ENCODE measurements at regions not wholly inside any gene's neighbourhood (a gene's known extent, or its start where the extent isn't known, plus 50 kb on each side); places are given as distances from the start of the nearest gene placed in this dataset.

GRCh38 chr15:93159930-93160329 is 70.9 kb upstream of the RGMA start:
- no peak for TF ChIP-seq ZNF224 (CRISPR knock-in tag; IDR thresholded peaks at IDR 0.05)
- TF ChIP-seq JUND (IDR thresholded peaks at IDR 0.05; ENCODE audit: borderline replicate concordance, low read depth, low read length) = no peak
- no peak for TF ChIP-seq JUND (tag; IDR thresholded peaks at IDR 0.05; ENCODE audit: borderline replicate concordance, low read depth, low read length)
- TF ChIP-seq ZNF445 (CRISPR knock-in tag; IDR thresholded peaks at IDR 0.05; ENCODE audit: low read depth) = no peak
- no peak for TF ChIP-seq PPARD (CRISPR knock-in tag; IDR thresholded peaks at IDR 0.05)
- TF ChIP-seq BCOR (IDR thresholded peaks at IDR 0.05) = no peak
- TF ChIP-seq STAT5A (IDR thresholded peaks at IDR 0.05; ENCODE audit: borderline replicate concordance, low read length) = no peak
- TF ChIP-seq ZNF143 (CRISPR knock-in tag; IDR thresholded peaks at IDR 0.05) = no peak
- TF ChIP-seq FOXA1 (IDR thresholded peaks at IDR 0.05; ENCODE audit: borderline replicate concordance) = no peak
- no peak for TF ChIP-seq TBL1XR1 (IDR thresholded peaks at IDR 0.05; ENCODE audit: low read length in 2 of 2)
- no peak for TF ChIP-seq HOXB6 (CRISPR knock-in tag; IDR thresholded peaks at IDR 0.05; ENCODE audit: borderline replicate concordance)
- TF ChIP-seq FOS (IDR thresholded peaks at IDR 0.05; ENCODE audit: extremely low read depth, insufficient read length) = no peak
- no peak for TF ChIP-seq ZNF395 (CRISPR knock-in tag; IDR thresholded peaks at IDR 0.05)
- no peak for TF ChIP-seq RFX5 (IDR thresholded peaks at IDR 0.05; ENCODE audit: low read depth, low read length)
- TF ChIP-seq GTF2E2 (tag; IDR thresholded peaks at IDR 0.05) = no peak
- no peak for TF ChIP-seq ATF7 (IDR thresholded peaks at IDR 0.05)
- H3K4me3 ChIP-seq = no peak overlapping the region
- H3K4me2 ChIP-seq (ENCODE audit: insufficient read depth, low read length) = no peak overlapping the region
- no peak overlapping the region for H3K27ac ChIP-seq (ENCODE audit: extremely low read depth, low read depth, low read length)
- H3K9me3 ChIP-seq (replicated peaks; ENCODE audit: control insufficient read depth, insufficient read depth, low read depth, low read length) = no peaks in the 10 kb centered on the region
- no peak overlapping the region for H2AFZ ChIP-seq (ENCODE audit: low read depth, low read length)
- 0% methylated on average over 5 of the region's 5 CpGs for WGBS (ENCODE audit: insufficient coverage, low coverage, missing lambda C conversion rate)
- H3K4me1 ChIP-seq (replicated peaks in 1 of 2; ENCODE audit: control insufficient read depth in 2 of 2, insufficient read depth in 2 of 2, low read length in 2 of 2) = no peaks in the 10 kb centered on the region
- in situ Hi-C loops (cut with MboI) (no loop called here), intact Hi-C loops (cut with micrococcal nuclease) (no loop called here)
- ATAC-seq (no peak), DNase-seq (ENCODE audit: extremely low read depth in 1 of 4, low spot score in 3 of 4) (no peak), FAIRE-seq (no peak)
- no peak overlapping the region for H3K9ac ChIP-seq (ENCODE audit: insufficient read depth in 1 of 2, low read depth in 2 of 2, low read length in 2 of 2)
- POLR2A ChIA-PET = no interaction called here
- peaks cover 11 to 49% of the 10 kb centered on the region in 2 experiments; a peak in 3 of 5 replicates for H3K27me3 ChIP-seq (ENCODE audit: control insufficient read depth in 2 of 2, insufficient read depth in 2 of 2, low read length in 2 of 2)
- no TSS peak for BruUV-seq (replicated peaks)
- CTCF ChIA-PET (ENCODE audit: low intra/inter-chr PET ratio) = no interaction called here
- H4K20me1 ChIP-seq (replicated peaks; ENCODE audit: control insufficient read depth, insufficient read depth, low read length) = no peaks in the 10 kb centered on the region
- no peaks in the 10 kb centered on the region for H3K36me3 ChIP-seq (ENCODE audit: control insufficient read depth, insufficient read depth, low read length)
- no peaks in the 10 kb centered on the region for H3K9me1 ChIP-seq (ENCODE audit: control insufficient read depth, insufficient read depth, low read length)
- H3K79me2 ChIP-seq (ENCODE audit: control insufficient read depth, insufficient read depth, low read length) = no peaks in the 10 kb centered on the region

All from K562 (cell line).